ENCODE measurements at regions not wholly inside any gene's neighbourhood (a gene's known extent, or its start where the extent isn't known, plus 50 kb on each side); places are given as distances from the start of the nearest gene placed in this dataset.

- no peaks in the 10 kb centered on the region for H4K20me1 ChIP-seq (ENCODE audit: insufficient read depth, low read length)
- H3K36me3 ChIP-seq (ENCODE audit: insufficient read depth, low read length) = no peaks in the 10 kb centered on the region
- DNase-seq (ENCODE audit: low read depth) (no peak), FAIRE-seq (no peak)
- Mint-ChIP-seq H3K27ac (ENCODE audit: unreplicated experiment) (no peak overlapping the region), H3K4me3 (ENCODE audit: unreplicated experiment) (no peak overlapping the region), H3K9me3 (ENCODE audit: unreplicated experiment) (no peaks in the 10 kb centered on the region), H3K4me1 (ENCODE audit: low read depth, unreplicated experiment) (peaks cover 3% of the 10 kb centered on the region), H3K36me3 (ENCODE audit: low read depth, unreplicated experiment) (no peaks in the 10 kb centered on the region), H3K27me3 (ENCODE audit: low read depth, unreplicated experiment) (no peaks in the 10 kb centered on the region)
- no peak overlapping the region for H3K27ac ChIP-seq (ENCODE audit: low read depth, low read length)
- H3K4me2 ChIP-seq (ENCODE audit: low read length) = no peak overlapping the region
- no peaks in the 10 kb centered on the region for H3K27me3 ChIP-seq (ENCODE audit: insufficient read depth, low read length)
- H3K79me2 ChIP-seq (ENCODE audit: insufficient read depth, low read length) = no peaks in the 10 kb centered on the region
- no peak overlapping the region for H2AFZ ChIP-seq (ENCODE audit: low read depth, low read length)
- no peaks in the 10 kb centered on the region for H3K4me1 ChIP-seq (ENCODE audit: insufficient read depth, low read length)
- H3K4me3 ChIP-seq (ENCODE audit: insufficient read depth, low read depth, low read length) = no peak overlapping the region
- H3K9ac ChIP-seq (ENCODE audit: low read length) = no peak overlapping the region
- TF ChIP-seq CTCF (IDR thresholded peaks at IDR 0.05; ENCODE audit: insufficient read depth, low read depth, low read length) = no peak
- TF ChIP-seq EZH2 (IDR thresholded peaks at IDR 0.05; ENCODE audit: insufficient read depth, low read length) = no peak
- H3K9me3 ChIP-seq (ENCODE audit: insufficient read depth, low read depth, low read length) = no peaks in the 10 kb centered on the region
Observed at GRCh38 chr5:147966829-147967228, 60.5 kb upstream of the C5orf46 start.

- no peaks in the 10 kb centered on the region for H3K9me3 Mint-ChIP-seq (ENCODE audit: unreplicated experiment)
- TF ChIP-seq CTCF (IDR thresholded peaks at IDR 0.05; ENCODE audit: insufficient read depth, low read depth, low read length) (no peak), EZH2 (IDR thresholded peaks at IDR 0.05; ENCODE audit: insufficient read depth, low read length) (no peak)
- no peak for FAIRE-seq
Observed at GRCh38 chr5:147966326-147966725, 60.0 kb upstream of the C5orf46 start.

GRCh38 chr5:147965715-147966114 is 59.4 kb upstream of the C5orf46 start:
- Histone ChIP-seq H3K9me3 (ENCODE audit: insufficient read depth, low read depth, low read length) (no peaks in the 10 kb centered on the region), H3K4me3 (ENCODE audit: insufficient read depth, low read depth, low read length) (no peak overlapping the region), H2AFZ (ENCODE audit: low read depth, low read length) (no peak overlapping the region), H3K27me3 (ENCODE audit: insufficient read depth, low read length) (no peaks in the 10 kb centered on the region), H3K4me1 (ENCODE audit: insufficient read depth, low read length) (no peaks in the 10 kb centered on the region), H3K4me2 (ENCODE audit: low read length) (no peak overlapping the region), H4K20me1 (ENCODE audit: insufficient read depth, low read length) (no peaks in the 10 kb centered on the region), H3K9ac (ENCODE audit: low read length) (no peak overlapping the region), H3K79me2 (ENCODE audit: insufficient read depth, low read length) (no peaks in the 10 kb centered on the region), H3K36me3 (ENCODE audit: insufficient read depth, low read length) (no peaks in the 10 kb centered on the region), H3K27ac (ENCODE audit: low read depth, low read length) (no peak overlapping the region)
- no peaks in the 10 kb centered on the region for H3K27me3 Mint-ChIP-seq (ENCODE audit: low read depth, unreplicated experiment)
- TF ChIP-seq CTCF (IDR thresholded peaks at IDR 0.05; ENCODE audit: insufficient read depth, low read depth, low read length) (no peak), EZH2 (IDR thresholded peaks at IDR 0.05; ENCODE audit: insufficient read depth, low read length) (no peak)
- H3K4me3 Mint-ChIP-seq (ENCODE audit: unreplicated experiment) = no peak overlapping the region
- no peaks in the 10 kb centered on the region for H3K36me3 Mint-ChIP-seq (ENCODE audit: low read depth, unreplicated experiment)
- no peak for FAIRE-seq
- H3K9me3 Mint-ChIP-seq (ENCODE audit: unreplicated experiment) = no peaks in the 10 kb centered on the region
- DNase-seq (ENCODE audit: low read depth) = no peak
- H3K4me1 Mint-ChIP-seq (ENCODE audit: low read depth, unreplicated experiment) = peaks cover 3% of the 10 kb centered on the region
- no peak overlapping the region for H3K27ac Mint-ChIP-seq (ENCODE audit: unreplicated experiment)

More at GRCh38 chr5:147966326-147966725, 60.0 kb upstream of the C5orf46 start:
- H2AFZ ChIP-seq (ENCODE audit: low read depth, low read length) = no peak overlapping the region
- H3K27me3 ChIP-seq (ENCODE audit: insufficient read depth, low read length) = no peaks in the 10 kb centered on the region
- no peak overlapping the region for H3K27ac ChIP-seq (ENCODE audit: low read depth, low read length)
- Mint-ChIP-seq H3K4me1 (ENCODE audit: low read depth, unreplicated experiment) (peaks cover 3% of the 10 kb centered on the region), H3K27ac (ENCODE audit: unreplicated experiment) (no peak overlapping the region), H3K36me3 (ENCODE audit: low read depth, unreplicated experiment) (no peaks in the 10 kb centered on the region), H3K27me3 (ENCODE audit: low read depth, unreplicated experiment) (no peaks in the 10 kb centered on the region), H3K4me3 (ENCODE audit: unreplicated experiment) (no peak overlapping the region)
- H3K4me3 ChIP-seq (ENCODE audit: insufficient read depth, low read depth, low read length) = no peak overlapping the region
- H3K79me2 ChIP-seq (ENCODE audit: insufficient read depth, low read length) = no peaks in the 10 kb centered on the region
- no peaks in the 10 kb centered on the region for H4K20me1 ChIP-seq (ENCODE audit: insufficient read depth, low read length)
- H3K4me2 ChIP-seq (ENCODE audit: low read length) = no peak overlapping the region
- no peak for DNase-seq (ENCODE audit: low read depth)
- H3K36me3 ChIP-seq (ENCODE audit: insufficient read depth, low read length) = no peaks in the 10 kb centered on the region
- no peaks in the 10 kb centered on the region for H3K9me3 ChIP-seq (ENCODE audit: insufficient read depth, low read depth, low read length)
- no peak overlapping the region for H3K9ac ChIP-seq (ENCODE audit: low read length)
- no peaks in the 10 kb centered on the region for H3K4me1 ChIP-seq (ENCODE audit: insufficient read depth, low read length)

Data from astrocyte (in vitro differentiated cells and primary cell).